Bronchial epithelial cell (primary cell): ENCODE measurements at regions not wholly inside any gene's neighbourhood (a gene's known extent, or its start where the extent isn't known, plus 50 kb on each side); places are given as distances from the start of the nearest gene placed in this dataset.

Experiments
- DNase-seq: peaks from one replicate; pipeline ENCODE4 v3.0.0-alpha.2; 2010; ENCODE audit warnings: low read depth
- FAIRE-seq: peaks from 2 replicates; lab custom pipeline; 2011; peaks lifted over from hg19 to GRCh38; lab: Jason Lieb, UNC
- H3K27me3 ChIP-seq: 2 replicates; pipeline ENCODE4 v1.5.1; 2011; ENCODE audit warnings: low read length; ENCODE audit not compliant: control insufficient read depth, insufficient read depth
- H3K36me3 ChIP-seq: 2 replicates; pipeline ENCODE4 v1.5.1; 2011; ENCODE audit warnings: low read length; ENCODE audit not compliant: control insufficient read depth, insufficient read depth
- H3K4me3 ChIP-seq: 2 replicates; pipeline ENCODE4 v1.5.1; 2011; ENCODE audit warnings: mild to moderate bottlenecking, low read depth, low read length, control low read depth
- CTCF ChIP-seq: IDR thresholded peaks from 2 replicates; pipeline ENCODE4 v1.5.1; 2011; ENCODE audit warnings: mild to moderate bottlenecking, moderate library complexity, low read length, control low read depth, inconsistent platforms; ENCODE audit not compliant: insufficient read depth, severe bottlenecking

DNA sequence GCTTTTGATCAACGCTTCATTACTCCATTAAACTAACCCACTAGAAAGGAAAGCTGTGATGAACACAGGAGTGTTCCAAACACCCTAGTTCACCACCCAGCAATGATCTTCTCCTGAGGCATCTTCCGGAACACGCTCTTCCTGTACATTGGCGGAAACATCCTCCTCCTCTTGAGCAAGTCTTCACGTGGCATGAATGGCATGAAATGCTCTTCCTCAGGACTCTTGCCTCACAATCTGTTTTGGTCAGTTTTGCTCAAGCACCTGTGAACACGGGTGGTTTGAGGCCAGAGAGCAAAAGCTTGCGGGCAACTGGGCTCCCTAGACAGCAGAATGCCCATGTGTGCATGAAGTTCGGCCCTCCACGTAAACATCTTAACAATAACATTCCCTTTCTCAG lies 734.2 kb upstream of the SALL3 start:
- no peaks in the 10 kb centered on the region for H3K36me3 ChIP-seq
- DNase-seq (no peak), FAIRE-seq (no peak)
- H3K27me3 ChIP-seq = no peaks in the 10 kb centered on the region
- no peak for TF ChIP-seq CTCF
- no peak overlapping the region for H3K4me3 ChIP-seq

DNA sequence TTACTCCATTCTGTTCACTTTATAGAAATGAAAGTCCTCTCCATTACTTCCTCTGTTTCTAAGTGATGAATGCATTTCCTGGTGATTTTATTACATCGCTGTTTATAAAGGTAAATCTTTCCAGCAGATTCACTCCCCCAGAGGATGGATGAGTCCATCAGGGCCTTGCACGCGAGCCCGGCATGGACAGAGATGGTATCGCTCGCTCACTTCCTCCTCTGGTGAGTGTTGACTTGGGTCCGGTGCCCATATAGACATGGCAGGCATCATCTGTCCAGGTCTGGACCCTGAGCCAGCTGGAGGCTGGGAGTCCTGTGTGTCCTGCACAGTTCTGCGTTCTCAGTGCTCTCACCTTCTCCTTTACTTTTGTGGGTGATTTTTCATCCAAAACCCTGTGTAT lies 733.6 kb upstream of the SALL3 start:
- no peak for DNase-seq
- no peak for FAIRE-seq
- Histone ChIP-seq H3K4me3 (no peak overlapping the region), H3K27me3 (no peaks in the 10 kb centered on the region), H3K36me3 (no peaks in the 10 kb centered on the region)
- TF ChIP-seq CTCF = no peak

DNA sequence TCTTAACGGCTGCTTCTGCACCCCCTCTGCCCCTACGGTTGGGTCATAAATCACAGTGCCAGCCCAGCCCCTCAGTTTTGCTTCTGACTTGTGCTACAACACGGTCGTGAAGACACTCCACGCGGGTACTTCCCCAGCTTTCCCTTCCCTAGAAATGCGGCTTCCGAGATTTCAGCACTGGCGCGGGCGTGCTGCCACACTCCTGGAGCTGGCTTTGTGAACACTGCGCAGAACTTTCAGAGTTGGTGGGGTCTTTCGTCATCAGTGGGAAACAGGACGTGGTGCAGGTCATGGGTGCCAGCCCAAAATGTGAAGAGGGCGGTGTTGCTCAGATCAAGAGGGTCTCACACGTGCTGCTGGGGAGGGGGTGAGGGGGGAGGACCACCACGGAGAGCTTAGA lies 733.0 kb upstream of the SALL3 start:
- TF ChIP-seq CTCF = no peak
- FAIRE-seq = no peak
- Histone ChIP-seq H3K4me3 (no peak overlapping the region), H3K27me3 (no peaks in the 10 kb centered on the region), H3K36me3 (no peaks in the 10 kb centered on the region)
- DNase-seq = no peak

- no peak for TF ChIP-seq CTCF
- no peak for DNase-seq
- no peak for FAIRE-seq
- Histone ChIP-seq H3K36me3 (no peaks in the 10 kb centered on the region), H3K4me3 (no peak overlapping the region), H3K27me3 (no peaks in the 10 kb centered on the region)
These were observed 731.9 kb upstream of the SALL3 start for GRCh38 chr18:78247615-78248289.

DNA sequence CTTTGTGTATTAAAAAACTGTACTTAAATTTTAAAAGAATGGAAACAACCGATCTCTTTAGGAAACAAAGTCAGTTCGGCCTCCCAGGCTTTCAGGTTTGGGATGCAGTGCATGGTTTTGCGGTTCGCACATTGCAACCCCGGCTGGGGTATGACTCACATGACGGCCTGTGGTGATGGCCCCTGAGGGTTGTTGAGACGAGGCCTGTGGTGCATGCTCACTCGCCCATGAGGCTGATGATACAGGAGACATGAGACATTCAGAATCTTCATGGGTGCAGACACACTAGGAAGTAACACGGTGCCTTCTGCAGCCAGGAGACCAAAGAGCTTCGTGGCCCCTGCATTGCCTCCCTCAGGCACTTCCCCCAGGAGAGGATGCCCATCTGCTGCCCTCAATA lies 724.6 kb upstream of the SALL3 start:
- DNase-seq (no peak), FAIRE-seq (peak; percentile 55)
- TF ChIP-seq CTCF = no peak
- no peaks in the 10 kb centered on the region for H3K27me3 ChIP-seq
- no peaks in the 10 kb centered on the region for H3K36me3 ChIP-seq
- no peak overlapping the region for H3K4me3 ChIP-seq
